ENCODE measurements at regions not wholly inside any gene's neighbourhood (a gene's known extent, or its start where the extent isn't known, plus 50 kb on each side); places are given as distances from the start of the nearest gene placed in this dataset.
"Not testable (repeated sequence)": the region's sequence is repeated elsewhere in the genome, so short reads cannot be mapped to it uniquely, and the experiment has no call there.

DNA sequence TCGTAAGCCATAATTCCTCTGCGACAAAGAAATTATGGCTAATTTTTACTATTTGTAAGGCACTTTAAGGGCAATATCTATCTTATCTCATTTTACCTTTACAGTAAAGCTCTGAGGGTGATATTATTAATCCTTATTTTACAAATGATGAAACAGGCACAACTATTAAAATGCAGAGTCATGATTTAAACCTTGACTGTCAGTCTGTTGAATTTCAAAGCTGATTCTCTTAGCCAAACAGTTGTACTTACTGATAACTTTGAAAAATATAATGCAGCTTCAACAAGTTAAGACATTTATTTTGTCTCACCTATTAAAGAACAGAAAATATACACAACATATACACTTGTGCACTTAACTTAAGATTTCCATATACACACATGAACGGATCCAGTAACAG is 88.2 kb downstream of the SMPDL3A start:
- FAIRE-seq: no peak
- no peak for TF ChIP-seq CTCF (IDR thresholded peaks at IDR 0.05; ENCODE audit: insufficient read depth, low read length, severe bottlenecking)
- H3K36me3 ChIP-seq (ENCODE audit: control insufficient read depth, insufficient read depth, low read length): no peaks in the 10 kb centered on the region
- no peak overlapping the region for H3K4me3 ChIP-seq (ENCODE audit: low read depth, low read length)
- DNase-seq (ENCODE audit: low read depth): no peak
- no peaks in the 10 kb centered on the region for H3K27me3 ChIP-seq (ENCODE audit: control insufficient read depth, insufficient read depth, low read length)

GRCh38 chr6:122878796-122879195 is 89.7 kb downstream of the SMPDL3A start:
- Histone ChIP-seq H3K36me3 (ENCODE audit: control insufficient read depth, insufficient read depth, low read length) (no peaks in the 10 kb centered on the region), H3K4me3 (ENCODE audit: low read depth, low read length) (no peak overlapping the region), H3K27me3 (ENCODE audit: control insufficient read depth, insufficient read depth, low read length) (no peaks in the 10 kb centered on the region)
- no peak for TF ChIP-seq CTCF (IDR thresholded peaks at IDR 0.05; ENCODE audit: insufficient read depth, low read length, severe bottlenecking)
- DNase-seq (ENCODE audit: low read depth) (no peak), FAIRE-seq (no peak)

DNA sequence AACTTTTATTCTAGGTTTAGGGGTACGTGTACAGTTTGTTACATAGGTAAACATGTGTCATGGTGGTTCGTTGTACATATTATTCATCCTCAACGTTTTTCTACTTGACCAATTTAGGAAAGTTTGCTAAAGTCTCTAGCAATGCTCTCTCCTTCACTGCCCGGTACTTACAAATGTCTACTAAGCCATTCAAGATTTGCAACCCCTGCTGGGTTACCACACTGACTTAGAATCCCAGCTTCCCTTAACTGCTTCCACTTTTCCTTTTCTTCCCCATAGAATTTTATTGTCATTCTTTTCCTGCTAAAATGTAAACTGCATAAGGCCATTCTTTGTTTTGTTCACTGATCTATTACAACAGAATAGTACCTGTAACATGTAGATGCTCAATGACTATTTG is 97.4 kb downstream of the SMPDL3A start:
- Histone ChIP-seq H3K27me3 (ENCODE audit: control insufficient read depth, insufficient read depth, low read length) (no peaks in the 10 kb centered on the region), H3K36me3 (ENCODE audit: control insufficient read depth, insufficient read depth, low read length) (no peaks in the 10 kb centered on the region), H3K4me3 (ENCODE audit: low read depth, low read length) (no peak overlapping the region)
- no peak for DNase-seq (ENCODE audit: low read depth)
- TF ChIP-seq CTCF (IDR thresholded peaks at IDR 0.05; ENCODE audit: insufficient read depth, low read length, severe bottlenecking): no peak
- FAIRE-seq: no peak

- Histone ChIP-seq H3K4me3 (ENCODE audit: low read depth, low read length) (no peak overlapping the region), H3K36me3 (ENCODE audit: control insufficient read depth, insufficient read depth, low read length) (no peaks in the 10 kb centered on the region), H3K27me3 (ENCODE audit: control insufficient read depth, insufficient read depth, low read length) (no peaks in the 10 kb centered on the region)
- FAIRE-seq (no peak), DNase-seq (ENCODE audit: low read depth) (no peak)
- TF ChIP-seq CTCF (IDR thresholded peaks at IDR 0.05; ENCODE audit: insufficient read depth, low read length, severe bottlenecking): no peak
These were observed 98.9 kb downstream of the SMPDL3A start for GRCh38 chr6:122887941-122888340.

DNA sequence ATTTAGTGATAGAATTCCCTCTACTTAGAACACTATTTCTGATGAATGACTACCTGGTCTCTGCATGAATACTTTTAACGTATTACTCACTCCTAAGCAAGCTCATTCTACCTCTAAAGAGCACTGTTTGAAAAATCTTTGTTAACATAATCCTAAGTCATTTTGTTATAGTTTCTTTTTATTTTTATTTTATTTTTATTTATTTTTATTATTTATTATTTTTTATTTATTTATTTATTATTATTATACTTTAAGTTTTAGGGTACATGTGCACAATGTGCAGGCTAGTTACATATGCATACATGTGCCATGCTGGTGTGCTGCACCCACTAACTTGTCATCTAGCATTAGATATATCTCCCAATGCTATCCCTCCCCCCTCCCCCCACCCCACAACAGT is 99.6 kb downstream of the SMPDL3A start:
- H3K36me3 ChIP-seq (ENCODE audit: control insufficient read depth, insufficient read depth, low read length); FAIRE-seq; DNase-seq (ENCODE audit: low read depth); H3K4me3 ChIP-seq (ENCODE audit: low read depth, low read length); H3K27me3 ChIP-seq (ENCODE audit: control insufficient read depth, insufficient read depth, low read length): not testable (repeated sequence)

GRCh38 chr6:122890250-122890649 is 101.2 kb downstream of the SMPDL3A start:
- FAIRE-seq: no peak

More at GRCh38 chr6:122890250-122890649, 101.2 kb downstream of the SMPDL3A start:
- H3K27me3 ChIP-seq (ENCODE audit: control insufficient read depth, insufficient read depth, low read length): no peaks in the 10 kb centered on the region
- no peak overlapping the region for H3K4me3 ChIP-seq (ENCODE audit: low read depth, low read length)
- no peaks in the 10 kb centered on the region for H3K36me3 ChIP-seq (ENCODE audit: control insufficient read depth, insufficient read depth, low read length)
- no peak for TF ChIP-seq CTCF (IDR thresholded peaks at IDR 0.05; ENCODE audit: insufficient read depth, low read length, severe bottlenecking)
- no peak for DNase-seq (ENCODE audit: low read depth)
